ENCODE measurements at regions not wholly inside any gene's neighbourhood (a gene's known extent, or its start where the extent isn't known, plus 50 kb on each side); places are given as distances from the start of the nearest gene placed in this dataset.

GRCh38 chr1:53391296-53391695, 63.4 kb upstream of the LRP8 start:
- WGBS, 5 donors, result 68 to 72% (median 68%) methylated on average over 2 of the region's 2 CpGs

GRCh38 chr1:53391982-53392381, 64.1 kb upstream of the LRP8 start:
- intact Hi-C loops (cut with DNase I; ENCODE audit: low total_unique reads), result loop anchor here (5.0 kb wide), 1 partner anchor 115 kb away; no protein-coding TSS in a partner anchor
- peaks cover 0 to 5% (median 0%) of the 10 kb centered on the region in 4 donors for H3K9me3 ChIP-seq

More at GRCh38 chr1:53391296-53391695, 63.4 kb upstream of the LRP8 start:
- Histone ChIP-seq H3K27me3 (peaks cover 0 to 12% (median 0%) of the 10 kb centered on the region in 3 donors), H3K36me3 (no peaks in the 10 kb centered on the region), H3K27ac (no peak overlapping the region), H3K4me3 (no peak overlapping the region), H3K9me3 (peaks cover 0 to 5% (median 0%) of the 10 kb centered on the region in 4 donors), H3K4me1 (peaks cover 0 to 6% (median 0%) of the 10 kb centered on the region in 4 donors)
- intact Hi-C loops (cut with DNase I; ENCODE audit: low total_unique reads), result loop anchor here (5.0 kb wide), 1 partner anchor 114 kb away; no protein-coding TSS in a partner anchor
- TF ChIP-seq CTCF (IDR thresholded peaks at IDR 0.05) (no peak), EP300 (IDR thresholded peaks at IDR 0.05) (no peak), POLR2A (IDR thresholded peaks at IDR 0.05) (no peak), POLR2AphosphoS5 (IDR thresholded peaks at IDR 0.05) (no peak)
- no peak for DNase-seq

GRCh38 chr1:53392460-53392859, 64.6 kb upstream of the LRP8 start:
- 67 to 81% (median 74%) methylated on average over 13 of the region's 13 CpGs for WGBS, 5 donors
- no peak for DNase-seq
- H3K4me3 ChIP-seq, result no peak overlapping the region
- no peaks in the 10 kb centered on the region for H3K9me3 ChIP-seq
- peaks cover 0 to 18% (median 0%) of the 10 kb centered on the region in 3 donors for H3K27me3 ChIP-seq
- TF ChIP-seq POLR2A (IDR thresholded peaks at IDR 0.05) (no peak), POLR2AphosphoS5 (IDR thresholded peaks at IDR 0.05) (no peak), EP300 (IDR thresholded peaks at IDR 0.05) (no peak), CTCF (IDR thresholded peaks at IDR 0.05) (no peak)
- H3K27ac ChIP-seq, result no peak overlapping the region
- intact Hi-C loops (cut with DNase I; ENCODE audit: low total_unique reads), result loop anchor here (5.0 kb wide), 1 partner anchor 115 kb away; no protein-coding TSS in a partner anchor
- H3K36me3 ChIP-seq, result no peaks in the 10 kb centered on the region
- peaks cover 0 to 6% (median 0%) of the 10 kb centered on the region in 4 donors for H3K4me1 ChIP-seq

More at GRCh38 chr1:53391982-53392381, 64.1 kb upstream of the LRP8 start:
- Histone ChIP-seq H3K27ac (no peak overlapping the region), H3K4me3 (no peak overlapping the region), H3K36me3 (no peaks in the 10 kb centered on the region), H3K27me3 (peaks cover 0 to 16% (median 0%) of the 10 kb centered on the region in 3 donors), H3K4me1 (peaks cover 0 to 6% (median 0%) of the 10 kb centered on the region in 4 donors)
- no peak for DNase-seq
- TF ChIP-seq CTCF (IDR thresholded peaks at IDR 0.05) (no peak), EP300 (IDR thresholded peaks at IDR 0.05) (no peak), POLR2A (IDR thresholded peaks at IDR 0.05) (no peak), POLR2AphosphoS5 (IDR thresholded peaks at IDR 0.05) (no peak)

- Histone ChIP-seq H3K4me3 (no peak overlapping the region), H3K27me3 (peaks cover 0 to 18% (median 0%) of the 10 kb centered on the region in 3 donors), H3K9me3 (no peaks in the 10 kb centered on the region), H3K27ac (no peak overlapping the region), H3K4me1 (peaks cover 0 to 6% (median 0%) of the 10 kb centered on the region in 4 donors), H3K36me3 (no peaks in the 10 kb centered on the region)
- DNase-seq, result peak; percentile 81 to 90
- intact Hi-C loops (cut with DNase I; ENCODE audit: low total_unique reads), result loop anchor here (5.0 kb wide), 1 partner anchor 116 kb away; no protein-coding TSS in a partner anchor
- no peak for TF ChIP-seq EP300 (IDR thresholded peaks at IDR 0.05)
- no peak for TF ChIP-seq POLR2A (IDR thresholded peaks at IDR 0.05)
- no peak for TF ChIP-seq POLR2AphosphoS5 (IDR thresholded peaks at IDR 0.05)
- peak in 5 of 7 experiments; percentile 74 to 98 (median 87) for TF ChIP-seq CTCF (IDR thresholded peaks at IDR 0.05)
- 10 to 14% (median 13%) methylated on average over 10 of the region's 10 CpGs for WGBS, 5 donors
Observed at GRCh38 chr1:53393325-53393792, 65.5 kb upstream of the LRP8 start.
